HepG2 (cell line): ENCODE measurements at regions not wholly inside any gene's neighbourhood (a gene's known extent, or its start where the extent isn't known, plus 50 kb on each side); places are given as distances from the start of the nearest gene placed in this dataset.

ENCODE experiments used
- POLR2A ChIP-seq, 2 experiments: IDR thresholded peaks; 2 replicates each; pipeline ENCODE4 v1.6.1; 2011; ENCODE audit warnings: low read depth in 2 of 2, low read length in 2 of 2, mild to moderate bottlenecking in 1 of 2, moderate library complexity in 1 of 2; ENCODE audit not compliant: insufficient read depth in 1 of 2
- SIN3A ChIP-seq: IDR thresholded peaks from 2 replicates; pipeline ENCODE4 v1.6.1; 2011; ENCODE audit warnings: low read depth, mild to moderate bottlenecking, control low read depth, low read length, borderline replicate concordance

DNA sequence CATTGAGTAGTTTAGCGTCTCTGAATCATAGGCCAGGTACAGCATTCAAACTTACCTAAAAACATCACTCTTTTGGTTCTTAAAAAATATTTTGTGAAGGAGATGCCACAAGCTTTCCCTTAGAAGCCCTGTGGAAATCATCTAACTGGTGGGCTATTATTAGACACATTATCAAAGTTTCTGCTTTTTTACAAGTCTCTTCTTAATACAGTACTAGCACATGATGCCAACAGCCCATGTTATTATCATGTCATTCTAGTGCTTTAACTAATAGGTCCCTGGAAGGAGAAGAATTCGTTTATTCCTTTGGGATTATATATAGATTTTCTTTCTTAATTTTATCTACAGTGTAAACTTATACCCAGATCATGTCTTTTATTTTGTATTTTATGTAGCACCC is 146.0 kb upstream of the PTPRK start:
- TF ChIP-seq POLR2A (IDR thresholded peaks at IDR 0.05; ENCODE audit: insufficient read depth in 1 of 2, low read depth in 2 of 2, low read length in 2 of 2) (no peak), SIN3A (no peak)
